Inflammatory macrophage treated with lipopolysaccharide for 4 hours (primary cell): ENCODE measurements at regions not wholly inside any gene's neighbourhood (a gene's known extent, or its start where the extent isn't known, plus 50 kb on each side); places are given as distances from the start of the nearest gene placed in this dataset.
A peak's percentile ranks its signal among the peaks of the same experiment; 100 is the strongest.

ENCODE experiments used
- DNase-seq: peaks from one replicate; pipeline ENCODE4 v3.0.0-alpha.2; 2020

DNA sequence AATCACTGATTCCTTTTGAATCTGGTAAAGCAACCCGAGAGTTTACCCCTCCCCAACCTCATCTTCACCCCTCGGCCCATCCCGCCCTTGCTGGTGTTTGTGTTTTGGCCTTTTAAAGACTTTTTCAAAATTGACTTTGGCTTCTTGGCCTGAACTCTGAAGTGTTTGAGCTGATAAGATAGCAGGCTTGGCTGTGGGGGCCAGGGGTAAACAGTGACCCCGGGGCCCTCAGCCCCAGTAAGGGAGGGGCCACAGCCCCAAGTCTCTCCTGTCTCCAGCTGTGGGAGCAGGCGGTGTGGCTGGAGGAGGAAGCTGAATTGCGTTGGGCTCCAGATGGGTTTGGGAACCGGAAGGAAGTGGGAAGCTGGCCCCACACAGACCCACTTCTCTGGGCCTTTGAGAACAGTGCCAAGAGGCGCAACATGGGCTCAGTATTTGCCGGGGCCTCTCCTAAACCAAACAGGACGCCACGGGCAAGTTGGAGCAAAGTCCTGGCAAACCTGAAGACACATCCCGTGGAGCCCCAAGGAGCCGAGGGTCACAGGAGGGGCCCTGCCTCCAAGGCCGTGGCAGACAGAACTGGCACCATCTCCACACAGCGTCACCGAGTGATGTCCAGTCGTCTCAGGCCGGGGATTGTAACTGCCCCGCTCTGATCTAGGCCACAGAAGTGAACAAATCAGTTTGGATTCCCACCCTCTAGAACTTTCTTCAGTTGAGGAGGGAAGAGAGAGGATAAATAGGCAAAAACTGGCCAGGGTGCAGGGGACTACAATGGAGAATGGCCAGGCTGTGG is 54.3 kb upstream of the PTPN1 start:
- DNase-seq = peak; percentile 30

DNA sequence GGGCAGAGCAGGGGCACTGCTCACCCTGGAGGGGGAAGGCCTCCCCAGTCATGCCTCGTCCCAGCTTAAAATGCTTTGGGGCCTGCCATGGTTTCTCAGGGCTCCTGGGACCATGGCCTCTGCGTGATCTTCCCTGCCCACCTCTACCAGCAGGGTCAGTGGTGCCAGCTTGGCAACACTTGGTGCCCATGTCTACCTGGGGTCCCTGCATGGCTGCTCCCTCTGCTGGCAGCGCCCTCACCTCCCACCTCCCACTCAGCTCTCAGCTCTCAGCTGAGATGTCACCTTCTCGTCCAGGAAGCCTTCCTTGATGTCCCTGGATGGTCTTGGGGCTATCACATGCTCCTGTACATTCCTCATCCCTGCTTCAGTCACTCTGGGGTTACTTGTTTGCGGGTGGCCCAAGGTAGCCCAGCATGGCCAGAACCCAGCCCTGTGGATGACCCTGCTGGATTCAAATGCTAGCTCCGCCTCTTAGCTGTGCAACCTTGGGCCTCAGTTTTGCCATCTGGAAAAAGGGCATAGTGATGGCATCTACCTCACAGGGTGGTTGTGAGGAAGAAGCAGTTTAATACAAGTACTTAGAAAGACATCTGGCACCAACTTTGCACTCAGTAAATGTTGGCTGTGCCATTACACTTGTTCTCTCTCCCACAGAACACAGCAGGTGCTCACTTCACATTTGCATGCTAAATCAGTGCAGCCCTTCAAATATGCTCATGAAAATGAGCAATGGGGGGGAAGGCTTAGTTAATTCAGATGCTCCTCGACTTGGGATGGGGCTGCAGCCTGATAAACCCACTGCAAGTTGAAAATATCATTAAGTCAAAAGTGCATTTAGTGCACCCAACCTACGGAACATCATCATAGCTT is 53.5 kb upstream of the PTPN1 start:
- no peak for DNase-seq

DNA sequence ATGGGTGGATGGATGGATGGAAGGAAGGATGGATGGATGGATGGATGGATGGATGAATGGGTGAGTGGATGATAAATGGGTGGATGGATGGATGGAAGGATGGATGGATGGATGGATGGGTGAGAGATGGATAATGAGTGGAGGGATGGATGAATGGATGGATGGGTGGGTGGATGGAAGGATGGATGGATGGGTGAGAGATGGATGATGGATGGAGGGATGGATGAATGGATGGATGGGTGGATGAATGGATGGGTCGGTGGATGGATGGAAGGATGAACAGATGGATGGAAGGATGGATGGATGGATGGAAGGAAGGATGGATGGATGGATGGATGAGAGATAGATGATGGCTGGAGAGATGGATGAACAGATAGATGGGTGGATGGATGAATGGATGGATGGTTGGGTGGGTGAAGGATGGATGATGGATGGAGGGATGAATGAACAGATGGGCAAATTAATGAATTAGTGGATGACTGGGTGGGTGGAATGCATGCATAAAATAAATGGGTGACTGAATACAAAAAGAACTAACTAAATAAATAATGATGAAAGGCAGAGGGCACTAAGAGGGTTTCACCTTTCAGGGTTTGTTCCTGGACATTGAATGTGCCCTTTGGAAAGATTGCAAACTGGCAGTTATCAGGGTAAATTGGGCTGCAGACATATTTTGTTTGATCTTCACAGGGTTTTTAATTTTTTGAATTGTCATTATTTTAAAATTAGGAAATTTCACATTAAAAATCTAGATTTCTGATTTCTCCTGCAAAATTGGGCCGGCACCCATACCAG is 50.9 kb upstream of the PTPN1 start:
- DNase-seq = no peak

DNA sequence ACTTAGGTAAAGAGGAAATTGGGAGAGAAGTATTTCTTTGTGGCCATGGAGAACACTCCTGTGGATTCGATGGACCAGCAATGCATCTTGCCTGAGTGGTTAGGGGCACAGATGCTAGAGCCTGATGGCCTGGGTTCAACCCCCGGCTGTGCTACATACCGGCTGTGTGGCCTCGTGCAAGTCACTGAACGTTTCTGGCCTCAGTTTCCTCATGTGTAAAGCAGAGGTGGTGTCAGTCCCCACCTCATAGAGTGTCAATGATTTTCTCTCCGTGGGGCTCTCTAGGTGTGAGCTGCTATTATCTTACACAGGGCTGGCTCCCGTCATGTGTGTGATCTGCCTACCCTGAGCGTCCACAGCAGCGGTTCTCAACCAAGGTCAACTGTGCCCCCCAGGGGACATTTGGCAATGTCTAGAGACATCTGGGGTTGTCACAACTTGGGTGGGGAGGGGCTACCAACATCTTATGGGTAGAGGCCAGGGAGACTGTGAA is 50.0 kb upstream of the PTPN1 start:
- DNase-seq = no peak
